SK-N-SH (cell line): ENCODE measurements at regions not wholly inside any gene's neighbourhood (a gene's known extent, or its start where the extent isn't known, plus 50 kb on each side); places are given as distances from the start of the nearest gene placed in this dataset.

Source experiments
- CTCF ChIA-PET: fragments of 300-600, 350-600 bp; formaldehyde crosslinking; extraction: SDS; loops from one replicate; lab custom pipeline; 2021; lab: Yijun Ruan, JAX
- POLR2A ChIA-PET: fragments of 350-600 bp; sonication (Branson Sonifier 250); formaldehyde crosslinking; extraction: SDS; loops from one replicate; lab custom pipeline; 2020; ENCODE audit warnings: antibody characterized with exemption, inconsistent platforms; lab: Yijun Ruan, JAX
- DNase-seq: peaks from one replicate; pipeline ENCODE4 v3.0.0; 2012
- H2AFZ ChIP-seq: fragments of 200-600 bp; sonication (generic); 2 replicates; pipeline ENCODE4 v1.8.1; 2016; ENCODE audit warnings: antibody characterized with exemption, mild to moderate bottlenecking, low read depth
- H3F3A ChIP-seq: fragments of 200-600 bp; sonication (generic); replicated peaks from 2 replicates; pipeline ENCODE3; 2016; ENCODE audit warnings: antibody characterized with exemption, mild to moderate bottlenecking; ENCODE audit not compliant: insufficient read depth
- H3K27ac ChIP-seq, 2 experiments: fragments of 200-500 bp in 1 of 2; fragments of 200-600 bp in 1 of 2; sonication (Bioruptor generic) in 1 of 2; sonication (generic), shearing (Covaris generic) in 1 of 2; 2 replicates each; pipeline versions ENCODE4 v1.5.1 to v1.6.1; 2014 to 2016; ENCODE audit warnings: low read depth in 2 of 2, inconsistent platforms in 1 of 2, low read length in 1 of 2, mild to moderate bottlenecking in 1 of 2, mixed read lengths in 1 of 2
- H3K27me3 ChIP-seq: fragments of 200-600 bp; sonication (generic), shearing (Covaris generic); 2 replicates; pipeline ENCODE4 v1.6.1; 2016; ENCODE audit warnings: mixed run types; ENCODE audit not compliant: insufficient read depth
- H3K36me3 ChIP-seq, 2 experiments: fragments of 200-500 bp in 1 of 2; fragments of 200-600 bp in 1 of 2; sonication (Bioruptor generic) in 1 of 2; sonication (generic) in 1 of 2; replicated peaks in 1 of 2; 2 replicates each; pipeline versions ENCODE3 to v1.5.1; 2014 to 2016; ENCODE audit warnings: low read length in 1 of 2, mild to moderate bottlenecking in 1 of 2; ENCODE audit not compliant: insufficient read depth in 2 of 2, control insufficient read depth in 1 of 2
- H3K4me1 ChIP-seq, 2 experiments: fragments of 200-500 bp in 1 of 2; fragments of 200-600 bp in 1 of 2; sonication (Bioruptor generic) in 1 of 2; sonication (generic), shearing (Covaris generic) in 1 of 2; 2 replicates each; pipeline versions ENCODE4 v1.5.1 to v1.6.1; 2014 to 2016; ENCODE audit warnings: low read depth in 1 of 2, low read length in 1 of 2, mixed run types in 1 of 2; ENCODE audit not compliant: insufficient read depth in 2 of 2, control insufficient read depth in 1 of 2
- H3K4me2 ChIP-seq: fragments of 200-600 bp; sonication (generic), shearing (Covaris generic); 2 replicates; pipeline ENCODE4 v1.6.1; 2017; ENCODE audit warnings: mixed run types
- H3K4me3 ChIP-seq, 2 experiments: fragments of 200-500 bp in 1 of 2; fragments of 200-600 bp in 1 of 2; sonication (Bioruptor generic) in 1 of 2; sonication (generic), shearing (Covaris generic) in 1 of 2; 2 replicates each; pipeline versions ENCODE4 v1.5.1 to v1.8.1; 2014 to 2016; ENCODE audit warnings: low read depth in 2 of 2, inconsistent platforms in 1 of 2, low read length in 1 of 2, mild to moderate bottlenecking in 1 of 2, mixed read lengths in 1 of 2, moderate library complexity in 1 of 2
- H3K79me2 ChIP-seq: fragments of 200-600 bp; sonication (generic); 2 replicates; pipeline ENCODE4 v1.8.1; 2017; ENCODE audit warnings: mild to moderate bottlenecking; ENCODE audit not compliant: insufficient read depth
- H3K9ac ChIP-seq: fragments of 200-600 bp; sonication (generic); 2 replicates; pipeline ENCODE4 v1.6.1; 2017; ENCODE audit warnings: mixed run types
- H3K9me2 ChIP-seq: fragments of 200-600 bp; sonication (generic); 2 replicates; pipeline ENCODE4 v1.6.1; 2017; ENCODE audit warnings: mixed run types
- H3K9me3 ChIP-seq: fragments of 200-600 bp; sonication (generic); 2 replicates; pipeline ENCODE4 v1.6.1; 2017; ENCODE audit warnings: mixed run types, mild to moderate bottlenecking, moderate library complexity
- H4K20me1 ChIP-seq: fragments of 200-600 bp; sonication (generic); 2 replicates; pipeline ENCODE4 v1.6.1; 2017; ENCODE audit warnings: mild to moderate bottlenecking, mixed run types; ENCODE audit not compliant: insufficient read depth
- CHD2 ChIP-seq: fragments of 150-350 bp; IDR thresholded peaks from 2 replicates; pipeline ENCODE4 v1.6.1; 2018; ENCODE audit warnings: low read length; ENCODE audit not compliant: partially characterized antibody
- ELF1 ChIP-seq: IDR thresholded peaks from 2 replicates; pipeline ENCODE4 v1.4.0; 2012
- GABPA ChIP-seq: IDR thresholded peaks from 2 replicates; pipeline ENCODE4 v1.4.0; 2012; ENCODE audit warnings: low read depth, mild to moderate bottlenecking
- IRF3 ChIP-seq: fragments of 150-350 bp; IDR thresholded peaks from 2 replicates; pipeline ENCODE4 v1.6.1; 2016; ENCODE audit warnings: mild to moderate bottlenecking, low read depth, low read length
- JUND ChIP-seq: IDR thresholded peaks from 2 replicates; pipeline ENCODE4 v1.4.0; 2012
- NFIC ChIP-seq: IDR thresholded peaks from 2 replicates; pipeline ENCODE4 v1.4.0; 2012; ENCODE audit warnings: borderline replicate concordance
- PBX3 ChIP-seq: IDR thresholded peaks from 2 replicates; pipeline ENCODE4; 2012
- RAD21 ChIP-seq: IDR thresholded peaks from 2 replicates; pipeline ENCODE4 v1.6.1; 2012; ENCODE audit warnings: mild to moderate bottlenecking, low read length
- REST ChIP-seq: IDR thresholded peaks from 2 replicates; pipeline ENCODE4 v1.6.1; 2012; ENCODE audit warnings: mild to moderate bottlenecking, low read depth, low read length, moderate library complexity
- RFX5 ChIP-seq: IDR thresholded peaks from 2 replicates; pipeline ENCODE4 v1.6.1; 2012; ENCODE audit warnings: mild to moderate bottlenecking, improper control_type of control experiment, low read length
- RXRA ChIP-seq: IDR thresholded peaks from 2 replicates; pipeline ENCODE4 v1.4.0; 2012; ENCODE audit warnings: low read depth, mild to moderate bottlenecking, borderline replicate concordance
- SIN3A ChIP-seq: IDR thresholded peaks from 2 replicates; pipeline ENCODE4 v1.6.1; 2012; ENCODE audit warnings: low read depth, mild to moderate bottlenecking, low read length, moderate library complexity, borderline replicate concordance
- TAF1 ChIP-seq: IDR thresholded peaks from 2 replicates; pipeline ENCODE4 v1.6.1; 2012; ENCODE audit warnings: low read depth, mild to moderate bottlenecking, low read length, moderate library complexity, borderline replicate concordance
- TCF12 ChIP-seq: IDR thresholded peaks from 2 replicates; pipeline ENCODE4 v1.4.0; 2012
- YY1 ChIP-seq: IDR thresholded peaks from 2 replicates; pipeline ENCODE4 v1.4.0; 2012; ENCODE audit warnings: low read depth, mild to moderate bottlenecking
- WGBS: methylation state at CpG from one replicate; pipeline ENCODE4 v1.1.6; 2017; ENCODE audit warnings: low lambda C conversion rate; 5-methylcytosine and 5-hydroxymethylcytosine counted together

GRCh38 chr2:125942585-125943424, 713.2 kb upstream of the GYPC start:
- no peaks in the 10 kb centered on the region for H3F3A ChIP-seq
- no peaks in the 10 kb centered on the region for H3K79me2 ChIP-seq
- 48% methylated on average over 7 of the region's 23 CpGs for WGBS
- H3K4me3 ChIP-seq, result no peak overlapping the region
- H3K4me1 ChIP-seq, result no peaks in the 10 kb centered on the region
- H2AFZ ChIP-seq, result no peak overlapping the region
- no peaks in the 10 kb centered on the region for H3K9me2 ChIP-seq
- ChIA-PET CTCF (interaction anchor here (0.6 kb wide), 1 partner anchor 13 kb away, joined by 3 read pairs; no protein-coding TSS in a partner anchor), POLR2A (no interaction called here)
- TF ChIP-seq GABPA (no peak), ELF1 (no peak), RFX5 (no peak), REST (no peak), TCF12 (no peak), TAF1 (no peak), NFIC (no peak), RAD21 (no peak), RXRA (no peak), YY1 (no peak), IRF3 (no peak), PBX3 (no peak), SIN3A (no peak), CHD2 (no peak), JUND (no peak)
- no peaks in the 10 kb centered on the region for H3K36me3 ChIP-seq
- H3K27ac ChIP-seq, result no peak overlapping the region
- no peaks in the 10 kb centered on the region for H4K20me1 ChIP-seq
- peaks cover 9% of the 10 kb centered on the region; the same call in 1 of the 2 replicates for H3K9me3 ChIP-seq
- no peaks in the 10 kb centered on the region for H3K27me3 ChIP-seq
- no peak for DNase-seq
- H3K9ac ChIP-seq, result no peak overlapping the region
- no peak overlapping the region for H3K4me2 ChIP-seq
